ENCODE measurements at regions not wholly inside any gene's neighbourhood (a gene's known extent, or its start where the extent isn't known, plus 50 kb on each side); places are given as distances from the start of the nearest gene placed in this dataset.

DNA sequence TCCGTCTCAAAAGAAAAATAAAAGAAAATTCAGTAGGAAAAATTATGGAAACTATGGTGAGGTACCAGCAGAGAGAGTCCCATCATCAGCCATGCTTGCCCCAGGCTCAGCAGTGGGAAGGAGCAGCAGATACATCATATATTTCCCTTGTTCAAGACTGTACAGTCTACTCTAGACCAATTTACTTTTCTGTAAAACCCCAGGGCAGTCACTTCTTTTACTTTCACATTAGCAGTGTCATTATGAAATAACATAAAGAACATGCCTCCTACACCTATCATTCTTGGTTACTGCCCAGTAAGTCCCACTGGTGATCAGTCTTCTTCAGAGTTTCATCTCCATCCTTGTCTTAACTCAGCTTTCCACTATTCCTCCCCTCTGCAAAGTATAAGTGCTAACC is 1145.0 kb downstream of the MAT2B start:
- TF ChIP-seq JUN (CRISPR knock-in tag; IDR thresholded peaks at IDR 0.05) (no peak), ZNF232 (CRISPR knock-in tag; IDR thresholded peaks at IDR 0.05) (no peak), GRHL2 (CRISPR knock-in tag; IDR thresholded peaks at IDR 0.05; ENCODE audit: insufficient replicate concordance, severe bottlenecking) (no peak), GABPB1 (CRISPR knock-in tag; IDR thresholded peaks at IDR 0.05) (no peak), SMAD3 (CRISPR knock-in tag; IDR thresholded peaks at IDR 0.05; ENCODE audit: borderline replicate concordance) (no peak), RORB (CRISPR knock-in tag; IDR thresholded peaks at IDR 0.05) (no peak), TP53 (CRISPR knock-in tag; IDR thresholded peaks at IDR 0.05) (no peak), ZNF317 (CRISPR knock-in tag; IDR thresholded peaks at IDR 0.05; ENCODE audit: borderline replicate concordance, low read depth) (no peak), ELF4 (CRISPR knock-in tag; IDR thresholded peaks at IDR 0.05; ENCODE audit: low read depth) (no peak), PRRX2 (CRISPR knock-in tag; IDR thresholded peaks at IDR 0.05) (no peak), NR1H2 (CRISPR knock-in tag; IDR thresholded peaks at IDR 0.05) (no peak), JAZF1 (CRISPR knock-in tag; IDR thresholded peaks at IDR 0.05) (no peak), TEAD1 (CRISPR knock-in tag; IDR thresholded peaks at IDR 0.05) (no peak)
- TF ChIP-seq, protein P1, sequence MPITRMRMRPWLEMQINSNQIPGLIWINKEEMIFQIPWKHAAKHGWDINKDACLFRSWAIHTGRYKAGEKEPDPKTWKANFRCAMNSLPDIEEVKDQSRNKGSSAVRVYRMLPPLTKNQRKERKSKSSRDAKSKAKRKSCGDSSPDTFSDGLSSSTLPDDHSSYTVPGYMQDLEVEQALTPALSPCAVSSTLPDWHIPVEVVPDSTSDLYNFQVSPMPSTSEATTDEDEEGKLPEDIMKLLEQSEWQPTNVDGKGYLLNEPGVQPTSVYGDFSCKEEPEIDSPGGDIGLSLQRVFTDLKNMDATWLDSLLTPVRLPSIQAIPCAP (CRISPR knock-in tag; IDR thresholded peaks at IDR 0.05) = no peak
- TF ChIP-seq, protein P2, sequence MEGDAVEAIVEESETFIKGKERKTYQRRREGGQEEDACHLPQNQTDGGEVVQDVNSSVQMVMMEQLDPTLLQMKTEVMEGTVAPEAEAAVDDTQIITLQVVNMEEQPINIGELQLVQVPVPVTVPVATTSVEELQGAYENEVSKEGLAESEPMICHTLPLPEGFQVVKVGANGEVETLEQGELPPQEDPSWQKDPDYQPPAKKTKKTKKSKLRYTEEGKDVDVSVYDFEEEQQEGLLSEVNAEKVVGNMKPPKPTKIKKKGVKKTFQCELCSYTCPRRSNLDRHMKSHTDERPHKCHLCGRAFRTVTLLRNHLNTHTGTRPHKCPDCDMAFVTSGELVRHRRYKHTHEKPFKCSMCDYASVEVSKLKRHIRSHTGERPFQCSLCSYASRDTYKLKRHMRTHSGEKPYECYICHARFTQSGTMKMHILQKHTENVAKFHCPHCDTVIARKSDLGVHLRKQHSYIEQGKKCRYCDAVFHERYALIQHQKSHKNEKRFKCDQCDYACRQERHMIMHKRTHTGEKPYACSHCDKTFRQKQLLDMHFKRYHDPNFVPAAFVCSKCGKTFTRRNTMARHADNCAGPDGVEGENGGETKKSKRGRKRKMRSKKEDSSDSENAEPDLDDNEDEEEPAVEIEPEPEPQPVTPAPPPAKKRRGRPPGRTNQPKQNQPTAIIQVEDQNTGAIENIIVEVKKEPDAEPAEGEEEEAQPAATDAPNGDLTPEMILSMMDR (IDR thresholded peaks at IDR 0.05) = no peak
- TF ChIP-seq, protein P3, sequence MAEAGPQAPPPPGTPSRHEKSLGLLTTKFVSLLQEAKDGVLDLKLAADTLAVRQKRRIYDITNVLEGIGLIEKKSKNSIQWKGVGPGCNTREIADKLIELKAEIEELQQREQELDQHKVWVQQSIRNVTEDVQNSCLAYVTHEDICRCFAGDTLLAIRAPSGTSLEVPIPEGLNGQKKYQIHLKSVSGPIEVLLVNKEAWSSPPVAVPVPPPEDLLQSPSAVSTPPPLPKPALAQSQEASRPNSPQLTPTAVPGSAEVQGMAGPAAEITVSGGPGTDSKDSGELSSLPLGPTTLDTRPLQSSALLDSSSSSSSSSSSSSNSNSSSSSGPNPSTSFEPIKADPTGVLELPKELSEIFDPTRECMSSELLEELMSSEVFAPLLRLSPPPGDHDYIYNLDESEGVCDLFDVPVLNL (CRISPR knock-in tag; IDR thresholded peaks at IDR 0.05; ENCODE audit: borderline replicate concordance, low read depth) = no peak
- TF ChIP-seq, protein P4, sequence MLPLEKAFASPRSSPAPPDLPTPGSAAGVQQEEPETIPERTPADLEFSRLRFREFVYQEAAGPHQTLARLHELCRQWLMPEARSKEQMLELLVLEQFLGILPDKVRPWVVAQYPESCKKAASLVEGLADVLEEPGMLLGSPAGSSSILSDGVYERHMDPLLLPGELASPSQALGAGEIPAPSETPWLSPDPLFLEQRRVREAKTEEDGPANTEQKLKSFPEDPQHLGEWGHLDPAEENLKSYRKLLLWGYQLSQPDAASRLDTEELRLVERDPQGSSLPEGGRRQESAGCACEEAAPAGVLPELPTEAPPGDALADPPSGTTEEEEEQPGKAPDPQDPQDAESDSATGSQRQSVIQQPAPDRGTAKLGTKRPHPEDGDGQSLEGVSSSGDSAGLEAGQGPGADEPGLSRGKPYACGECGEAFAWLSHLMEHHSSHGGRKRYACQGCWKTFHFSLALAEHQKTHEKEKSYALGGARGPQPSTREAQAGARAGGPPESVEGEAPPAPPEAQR (CRISPR knock-in tag; IDR thresholded peaks at IDR 0.05) = no peak
- no peaks in the 10 kb centered on the region for H3K27me3 Mint-ChIP-seq (ENCODE audit: low read depth)
- peaks cover under 1% of the 10 kb centered on the region for H3K9me3 Mint-ChIP-seq
- H3K27ac Mint-ChIP-seq = no peak overlapping the region
- DNase-seq (ENCODE audit: low spot score) (no peak), ATAC-seq (no peak)
- H3K36me3 Mint-ChIP-seq = peaks cover under 1% of the 10 kb centered on the region; the same call in 1 of the 2 replicates
- H3K4me3 Mint-ChIP-seq = no peak overlapping the region
- POLR2A ChIA-PET = no interaction called here
- CTCF ChIA-PET = no interaction called here
- no peaks in the 10 kb centered on the region for H3K4me1 Mint-ChIP-seq

DNA sequence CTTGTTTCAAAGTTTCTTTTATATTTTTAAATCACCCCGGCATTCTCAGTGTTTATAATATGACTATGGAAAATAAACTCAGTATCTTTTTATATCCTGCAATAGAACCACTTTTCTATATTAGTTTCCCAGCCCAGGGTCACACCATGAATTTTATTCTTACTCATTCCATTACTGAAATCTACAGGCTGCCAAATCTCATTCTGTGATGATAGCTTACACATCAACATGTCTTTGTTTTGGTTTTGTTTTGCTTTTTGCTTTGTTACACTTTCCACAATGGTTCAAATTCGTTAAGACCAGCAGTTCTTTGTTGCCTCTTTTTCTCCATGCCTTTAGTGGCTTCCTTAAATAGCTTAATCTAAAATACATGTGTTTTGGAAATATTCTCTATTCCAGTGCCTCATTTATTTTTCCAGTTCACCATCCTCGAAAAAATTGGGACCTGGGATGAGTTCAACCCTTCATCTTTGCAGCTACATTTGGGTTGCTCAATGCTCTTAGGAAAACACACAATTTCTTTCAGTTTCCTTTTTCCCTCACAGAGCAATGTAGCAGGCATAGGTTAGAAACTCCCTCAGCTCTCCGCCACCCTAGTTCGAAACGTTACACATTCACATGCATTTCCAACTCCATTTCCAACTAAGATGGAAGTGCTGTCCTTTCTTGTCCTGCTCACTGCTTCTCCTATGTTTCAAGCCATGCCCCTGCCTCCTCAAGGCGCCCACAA is 1146.3 kb downstream of the MAT2B start:
- CTCF ChIA-PET = no interaction called here
- POLR2A ChIA-PET = interaction anchor here (0.7 kb wide), 1 partner anchor 13 kb away, joined by 3 read pairs; no protein-coding TSS in a partner anchor
- no peaks in the 10 kb centered on the region for H3K9me3 Mint-ChIP-seq
- H3K4me3 Mint-ChIP-seq = no peak overlapping the region
- no peak overlapping the region for H3K27ac Mint-ChIP-seq
- no peaks in the 10 kb centered on the region for H3K36me3 Mint-ChIP-seq
- no peaks in the 10 kb centered on the region for H3K27me3 Mint-ChIP-seq (ENCODE audit: low read depth)
- ATAC-seq = no peak
- no peak for DNase-seq (ENCODE audit: low spot score)
- no peaks in the 10 kb centered on the region for H3K4me1 Mint-ChIP-seq
- TF ChIP-seq, protein P5, sequence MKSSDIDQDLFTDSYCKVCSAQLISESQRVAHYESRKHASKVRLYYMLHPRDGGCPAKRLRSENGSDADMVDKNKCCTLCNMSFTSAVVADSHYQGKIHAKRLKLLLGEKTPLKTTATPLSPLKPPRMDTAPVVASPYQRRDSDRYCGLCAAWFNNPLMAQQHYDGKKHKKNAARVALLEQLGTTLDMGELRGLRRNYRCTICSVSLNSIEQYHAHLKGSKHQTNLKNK (CRISPR knock-in tag; IDR thresholded peaks at IDR 0.05) = no peak
- no peak for TF ChIP-seq IRF2 (CRISPR knock-in tag; IDR thresholded peaks at IDR 0.05; ENCODE audit: borderline replicate concordance, low read depth)
- TF ChIP-seq ATF1 (CRISPR knock-in tag; IDR thresholded peaks at IDR 0.05) = no peak
- TF ChIP-seq, protein P6, sequence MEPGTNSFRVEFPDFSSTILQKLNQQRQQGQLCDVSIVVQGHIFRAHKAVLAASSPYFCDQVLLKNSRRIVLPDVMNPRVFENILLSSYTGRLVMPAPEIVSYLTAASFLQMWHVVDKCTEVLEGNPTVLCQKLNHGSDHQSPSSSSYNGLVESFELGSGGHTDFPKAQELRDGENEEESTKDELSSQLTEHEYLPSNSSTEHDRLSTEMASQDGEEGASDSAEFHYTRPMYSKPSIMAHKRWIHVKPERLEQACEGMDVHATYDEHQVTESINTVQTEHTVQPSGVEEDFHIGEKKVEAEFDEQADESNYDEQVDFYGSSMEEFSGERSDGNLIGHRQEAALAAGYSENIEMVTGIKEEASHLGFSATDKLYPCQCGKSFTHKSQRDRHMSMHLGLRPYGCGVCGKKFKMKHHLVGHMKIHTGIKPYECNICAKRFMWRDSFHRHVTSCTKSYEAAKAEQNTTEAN (CRISPR knock-in tag; IDR thresholded peaks at IDR 0.05) = no peak
- TF ChIP-seq GTF2I (CRISPR knock-in tag; conservative IDR thresholded peaks at IDR 0.05) = no peak
- TF ChIP-seq, protein P7, sequence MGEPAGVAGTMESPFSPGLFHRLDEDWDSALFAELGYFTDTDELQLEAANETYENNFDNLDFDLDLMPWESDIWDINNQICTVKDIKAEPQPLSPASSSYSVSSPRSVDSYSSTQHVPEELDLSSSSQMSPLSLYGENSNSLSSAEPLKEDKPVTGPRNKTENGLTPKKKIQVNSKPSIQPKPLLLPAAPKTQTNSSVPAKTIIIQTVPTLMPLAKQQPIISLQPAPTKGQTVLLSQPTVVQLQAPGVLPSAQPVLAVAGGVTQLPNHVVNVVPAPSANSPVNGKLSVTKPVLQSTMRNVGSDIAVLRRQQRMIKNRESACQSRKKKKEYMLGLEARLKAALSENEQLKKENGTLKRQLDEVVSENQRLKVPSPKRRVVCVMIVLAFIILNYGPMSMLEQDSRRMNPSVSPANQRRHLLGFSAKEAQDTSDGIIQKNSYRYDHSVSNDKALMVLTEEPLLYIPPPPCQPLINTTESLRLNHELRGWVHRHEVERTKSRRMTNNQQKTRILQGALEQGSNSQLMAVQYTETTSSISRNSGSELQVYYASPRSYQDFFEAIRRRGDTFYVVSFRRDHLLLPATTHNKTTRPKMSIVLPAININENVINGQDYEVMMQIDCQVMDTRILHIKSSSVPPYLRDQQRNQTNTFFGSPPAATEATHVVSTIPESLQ (CRISPR knock-in tag; IDR thresholded peaks at IDR 0.05) = no peak
- TF ChIP-seq NFATC4 (CRISPR knock-in tag; IDR thresholded peaks at IDR 0.05) = no peak
- TF ChIP-seq TCF7 (CRISPR knock-in tag; IDR thresholded peaks at IDR 0.05; ENCODE audit: low read depth) = no peak
- TF ChIP-seq ESRRA (CRISPR knock-in tag; IDR thresholded peaks at IDR 0.05; ENCODE audit: borderline replicate concordance) = no peak
- no peak for TF ChIP-seq ZNF396 (CRISPR knock-in tag; IDR thresholded peaks at IDR 0.05; ENCODE audit: borderline replicate concordance)
- no peak for TF ChIP-seq PRRX2 (CRISPR knock-in tag; IDR thresholded peaks at IDR 0.05)
